NCI-H1092 treated with DMSO at 0.1 percent for 48 hours (cell line): ENCODE measurements at regions not wholly inside any gene's neighbourhood (a gene's known extent, or its start where the extent isn't known, plus 50 kb on each side); places are given as distances from the start of the nearest gene placed in this dataset.

Experiments used
- DNase-seq: peaks from one replicate; lab custom pipeline; 2025; lab: John Stamatoyannopoulos, UW

- peak; percentile 13 for DNase-seq
Observed at GRCh38 chr9:89969156-89969675, 364.4 kb downstream of the GADD45G start.

- DNase-seq, result no peak
Observed at GRCh38 chr9:89969881-89970639, 365.2 kb downstream of the GADD45G start.

DNA sequence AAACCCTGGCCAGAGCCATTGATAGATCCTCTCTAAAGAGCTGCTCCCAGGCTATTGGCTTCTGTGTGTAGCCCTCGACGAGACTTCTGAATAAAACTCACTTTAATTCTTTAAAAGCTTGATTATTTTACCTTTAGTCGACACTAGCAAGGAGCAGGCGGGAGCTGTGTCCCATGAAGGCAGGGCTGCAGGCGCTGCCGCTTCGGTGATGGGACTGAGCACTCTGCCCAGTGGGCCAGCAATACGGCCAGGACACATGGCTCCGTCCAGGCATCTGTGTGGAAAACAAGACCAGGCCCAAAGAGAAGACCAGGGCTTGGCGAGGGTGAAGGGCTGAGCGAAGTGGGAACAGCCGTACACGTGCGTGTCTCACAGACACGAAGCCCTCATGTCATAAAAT, 365.9 kb downstream of the GADD45G start:
- DNase-seq, result no peak

DNA sequence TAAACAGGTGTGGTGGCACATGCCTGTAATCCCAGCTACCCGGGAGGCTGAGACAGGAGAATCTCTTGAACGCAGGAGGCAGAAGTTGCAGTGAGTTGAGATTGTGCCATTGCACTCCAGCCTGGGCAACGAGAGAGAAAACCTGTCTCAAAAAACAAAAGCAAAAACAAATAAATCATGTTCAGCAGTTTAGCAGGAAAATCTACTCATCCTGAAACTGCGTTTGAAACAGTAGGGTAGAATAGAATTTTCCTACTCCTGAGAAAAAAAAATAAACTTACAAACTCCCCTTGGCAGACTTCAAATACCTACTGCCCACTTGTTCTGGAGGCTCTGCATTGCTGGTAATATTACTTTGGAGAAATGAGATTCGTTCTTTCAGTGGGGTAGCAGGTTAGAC, 367.7 kb downstream of the GADD45G start:
- no peak for DNase-seq

- DNase-seq, result no peak
Observed at GRCh38 chr9:89974582-89974981, 369.8 kb downstream of the GADD45G start.

- no peak for DNase-seq
Observed at GRCh38 chr9:89975024-89975423, 370.2 kb downstream of the GADD45G start.

GRCh38 chr9:89975630-89976029, 370.8 kb downstream of the GADD45G start:
- no peak for DNase-seq

DNA sequence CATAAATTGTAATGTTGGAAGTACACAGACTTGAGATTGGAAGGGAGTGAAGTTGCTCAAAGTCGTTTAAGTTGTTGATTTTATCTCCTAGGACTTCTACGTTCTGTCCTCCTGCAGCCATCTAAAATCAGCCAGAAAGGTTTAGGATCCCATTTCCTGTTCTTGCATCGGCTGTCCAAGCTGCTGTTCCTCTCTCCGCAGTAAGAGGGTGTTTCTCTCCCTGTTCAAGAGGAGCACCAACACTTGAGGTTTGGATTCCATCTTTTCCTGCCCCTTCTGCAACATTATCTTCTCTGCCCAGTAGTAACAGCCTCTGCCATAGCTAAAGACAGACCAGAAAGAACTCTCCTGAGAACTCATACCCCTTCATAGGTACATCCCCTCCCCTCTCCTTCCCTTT, 373.4 kb downstream of the GADD45G start:
- DNase-seq, result peak; percentile 29

DNA sequence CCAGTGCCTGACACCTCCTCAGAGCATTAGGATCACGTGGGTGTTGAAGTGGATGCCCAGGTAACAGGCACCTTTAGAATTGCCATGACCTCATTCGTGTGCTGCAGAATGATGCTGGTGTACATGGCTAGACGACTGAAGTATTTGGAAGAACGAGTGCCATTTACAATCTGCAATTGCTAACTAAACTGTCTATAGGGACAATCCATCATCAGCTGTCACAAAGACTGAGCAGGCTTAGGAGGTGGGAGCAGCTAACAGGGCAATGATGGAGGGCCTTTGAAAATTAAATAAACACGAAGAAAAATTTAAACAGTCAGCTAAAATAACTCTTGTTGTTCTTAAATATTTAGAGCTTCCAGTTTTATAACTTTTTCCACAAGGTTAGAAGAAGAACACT, 375.8 kb downstream of the GADD45G start:
- no peak for DNase-seq

DNA sequence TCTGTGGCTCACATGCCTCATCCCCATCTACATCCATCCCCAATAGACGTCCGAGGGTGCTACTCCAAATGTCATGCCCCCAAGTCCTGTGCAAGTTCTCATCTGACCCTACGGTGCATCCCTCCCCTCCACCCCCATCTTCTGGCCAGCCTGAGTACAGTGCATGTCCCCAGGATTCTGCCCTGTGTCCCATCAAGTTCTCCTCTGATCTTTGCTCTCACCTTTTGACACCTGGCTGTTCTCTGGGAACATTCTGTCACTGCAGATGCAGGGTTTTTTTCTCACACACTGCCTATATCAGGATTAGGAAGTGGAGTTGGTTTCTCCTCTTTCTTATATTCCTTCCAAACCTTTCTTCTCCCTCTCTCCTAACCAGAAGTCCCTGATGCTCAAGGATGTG, 377.2 kb downstream of the GADD45G start:
- no peak for DNase-seq

GRCh38 chr9:89983411-89983810, 378.6 kb downstream of the GADD45G start:
- DNase-seq, result no peak

GRCh38 chr9:89984214-89984613, 379.4 kb downstream of the GADD45G start:
- DNase-seq, result no peak

GRCh38 chr9:89985068-89985467, 380.3 kb downstream of the GADD45G start:
- no peak for DNase-seq

DNA sequence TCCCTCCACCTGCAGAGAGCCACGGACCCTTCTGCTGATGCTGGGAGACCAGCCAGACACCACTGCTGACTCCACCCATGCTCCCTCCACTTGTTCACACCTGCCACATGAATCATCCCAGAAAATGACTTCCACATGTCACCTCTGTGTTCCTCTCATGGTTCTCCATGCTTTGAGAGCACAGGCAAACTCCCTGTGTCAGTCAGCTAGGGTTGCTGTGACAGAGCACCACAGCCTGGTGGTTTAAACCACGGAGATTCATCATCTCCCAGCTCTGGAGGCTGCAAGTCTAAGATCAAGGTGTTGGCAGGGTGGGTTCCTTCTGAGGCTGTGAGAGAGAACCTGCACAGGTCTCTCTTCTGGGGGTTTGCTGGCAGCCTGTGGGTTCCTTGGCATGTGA, 381.4 kb downstream of the GADD45G start:
- DNase-seq, result no peak

- DNase-seq, result no peak
Observed at GRCh38 chr9:89988458-89988857, 383.6 kb downstream of the GADD45G start.

DNA sequence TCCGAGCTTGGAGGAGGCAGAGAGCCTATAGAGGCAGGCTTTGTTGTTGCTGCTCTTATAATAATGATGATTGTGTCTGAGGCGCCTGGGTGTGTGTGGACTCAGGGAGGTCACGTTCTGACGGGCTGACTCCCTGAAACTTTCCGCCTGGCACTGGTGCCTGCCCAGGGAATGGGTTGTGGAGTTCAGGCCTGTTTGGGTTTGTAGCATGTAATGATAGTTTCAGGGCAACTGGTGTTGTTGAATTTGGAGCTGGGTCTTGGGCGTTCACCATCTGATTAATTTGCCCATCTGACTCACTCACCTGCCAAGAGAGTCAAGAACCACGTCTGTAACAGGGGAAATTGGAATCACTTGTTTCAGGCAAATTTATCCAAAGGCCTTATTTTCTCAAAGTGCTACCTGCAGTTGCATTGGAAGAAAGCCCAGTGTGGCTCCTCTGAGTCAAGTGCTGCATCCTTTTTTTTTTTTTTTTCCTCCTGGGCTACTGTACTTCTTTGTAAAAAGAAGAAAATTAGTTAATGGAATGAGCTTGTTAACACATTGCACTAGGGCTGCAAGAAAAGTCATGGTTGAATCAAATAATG, 386.5 kb downstream of the GADD45G start:
- DNase-seq, result peak; percentile 52

DNA sequence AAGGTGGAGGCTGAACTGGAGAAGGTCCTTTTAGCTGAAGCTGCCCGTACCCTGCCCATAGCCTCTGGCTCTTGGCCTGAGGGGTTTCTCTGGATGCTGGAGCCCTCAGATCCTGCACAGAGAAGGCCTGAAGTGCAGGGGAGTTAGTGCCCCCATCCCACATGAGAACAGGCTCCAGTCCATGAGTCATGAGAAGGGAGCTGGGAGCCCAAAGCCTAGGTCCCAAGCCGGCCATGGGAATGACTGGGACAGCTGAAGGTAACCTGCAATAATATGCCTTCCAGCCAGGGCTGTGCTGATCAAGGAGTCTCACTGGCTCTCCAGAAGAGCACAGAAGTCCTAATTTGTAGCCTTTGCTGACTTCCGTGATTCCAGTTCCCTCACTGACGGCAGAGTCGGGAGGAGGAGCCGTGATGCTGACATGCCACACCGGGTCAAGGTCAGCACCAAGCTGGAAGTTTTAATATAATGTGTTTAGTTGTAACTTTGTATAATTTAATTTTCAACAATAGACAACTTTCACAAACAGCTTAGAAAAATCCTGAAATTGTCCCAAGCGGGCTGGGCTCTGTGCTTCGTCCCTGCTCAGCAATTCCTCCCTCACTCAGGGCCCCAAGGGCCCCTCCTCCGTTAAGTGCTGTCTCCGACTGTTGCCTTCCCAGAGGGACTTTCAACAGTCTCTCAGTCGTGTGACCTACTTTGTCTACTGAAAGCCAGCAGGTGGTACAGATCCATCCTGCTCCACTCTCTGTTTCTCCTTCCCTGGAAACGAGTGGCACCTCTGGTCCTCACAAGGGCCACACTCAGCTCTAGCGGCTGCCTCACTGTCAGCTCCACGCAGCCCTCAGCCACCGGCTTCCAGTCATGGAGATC, 387.8 kb downstream of the GADD45G start:
- no peak for DNase-seq

DNA sequence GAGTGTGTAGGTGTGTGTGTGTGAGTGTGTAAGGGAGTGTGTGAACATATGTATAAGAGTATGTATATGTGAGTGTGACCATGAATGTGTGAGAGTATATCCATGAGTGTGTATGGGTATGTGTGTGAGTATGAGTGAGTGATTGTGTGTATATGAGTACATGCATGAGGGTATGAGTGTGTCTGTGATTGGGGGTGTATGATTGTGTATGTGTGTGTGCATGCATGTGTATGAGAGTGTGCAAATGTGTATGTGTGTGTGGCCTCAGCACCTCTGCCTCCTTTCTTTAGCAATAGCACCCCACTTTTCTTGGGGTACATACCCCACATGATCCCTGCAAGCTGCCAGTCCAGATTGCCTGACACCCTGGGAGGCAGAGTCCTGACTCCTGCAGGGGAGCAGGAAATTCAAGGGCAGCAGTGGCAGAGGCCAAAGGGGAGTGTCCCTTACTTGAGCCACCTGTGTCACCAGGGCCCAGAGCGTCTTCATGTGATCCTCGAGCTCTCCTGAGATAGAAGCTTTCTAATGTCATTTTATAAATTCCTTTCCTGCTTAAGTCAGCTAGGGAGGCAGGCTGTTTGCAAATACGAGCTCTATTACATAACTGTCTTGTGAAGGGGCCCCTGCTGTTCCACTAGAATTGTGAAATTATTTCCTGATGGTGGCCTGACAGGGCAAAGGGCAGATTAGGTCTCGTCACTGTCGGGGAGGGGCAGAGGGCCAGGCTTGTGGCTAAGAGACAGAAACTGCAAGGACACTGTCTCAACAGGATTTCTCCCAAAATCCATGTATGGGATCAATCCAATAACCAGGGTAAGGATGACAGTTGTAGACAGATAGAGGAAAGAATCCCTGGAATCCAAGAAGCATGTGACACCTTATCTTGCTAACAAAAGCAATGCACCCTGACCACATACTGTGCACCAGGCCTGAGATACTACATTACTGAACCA, 389.1 kb downstream of the GADD45G start:
- DNase-seq, result no peak

GRCh38 chr9:89994988-89995613, 390.3 kb downstream of the GADD45G start:
- no peak for DNase-seq

DNA sequence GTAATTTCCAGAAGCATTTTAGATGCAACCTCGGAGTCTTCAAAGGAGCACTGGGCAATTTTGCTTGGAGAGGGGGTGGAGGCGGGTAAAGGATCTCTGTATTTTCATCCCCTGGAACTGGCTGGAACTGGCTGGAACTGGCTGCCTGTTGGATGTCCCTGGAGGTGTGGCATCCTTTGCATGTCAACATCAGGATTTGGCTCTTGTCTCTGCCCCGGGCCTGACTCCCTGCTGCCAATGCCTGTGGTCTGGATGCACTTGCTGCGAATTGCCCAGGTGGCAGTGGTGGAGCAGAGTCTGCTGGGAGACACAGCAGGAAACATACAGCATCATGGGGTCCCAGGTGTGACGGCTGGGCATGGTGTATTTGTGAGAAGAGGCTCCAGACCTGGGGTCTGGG, 391.3 kb downstream of the GADD45G start:
- no peak for DNase-seq

- DNase-seq, result peak; percentile 23
Observed at GRCh38 chr9:89996773-89997172, 392.0 kb downstream of the GADD45G start.
